IMR-90 (cell line): ENCODE measurements at regions not wholly inside any gene's neighbourhood (a gene's known extent, or its start where the extent isn't known, plus 50 kb on each side); places are given as distances from the start of the nearest gene placed in this dataset.
A peak's percentile ranks its signal among the peaks of the same experiment; 100 is the strongest.

Source experiments
- ATAC-seq: fragments of 200-7000 bp; cut with Tn5 transposase; 2 replicates; pipeline ENCODE4 v1.9.1; 2020; ENCODE audit warnings: low read depth, mild to moderate bottlenecking, moderate library complexity
- BruUV-seq: library from RNA; stranded (reverse); fragments of 400-500 nt; replicated peaks from 2 replicates; lab custom pipeline; 2021; lab: Mats Ljungman, UMichigan
- CTCF ChIA-PET: fragments of 300-600 bp; formaldehyde crosslinking; extraction: SDS; loops from one replicate; lab custom pipeline; 2021; ENCODE audit warnings: antibody characterized with exemption; lab: Yijun Ruan, JAX
- POLR2A ChIA-PET: fragments of 300-600 bp; sonication (Branson Sonifier 250); formaldehyde crosslinking; loops from one replicate; lab custom pipeline; 2022; ENCODE audit warnings: antibody characterized with exemption; ENCODE audit not compliant: unreplicated experiment; lab: Charles Lee
- DNase-seq: peaks from one replicate; pipeline ENCODE4 v3.0.0; 2013
- H2AFZ ChIP-seq: replicated peaks from 2 replicates; pipeline ENCODE3; 2013; ENCODE audit warnings: low read length, mild to moderate bottlenecking; ENCODE audit not compliant: poor library complexity
- H2AK5ac ChIP-seq: 2 replicates; pipeline ENCODE4 v1.6.1; 2013; ENCODE audit warnings: low read depth, low read length, inconsistent platforms
- H2AK9ac ChIP-seq: replicated peaks from 2 replicates; pipeline ENCODE3; 2013; ENCODE audit warnings: mild to moderate bottlenecking, low read depth, low read length, moderate library complexity; ENCODE audit not compliant: poor library complexity
- H2BK120ac ChIP-seq: 2 replicates; pipeline ENCODE4 v1.6.1; 2013; ENCODE audit warnings: low read depth, low read length, inconsistent platforms
- H2BK15ac ChIP-seq: 3 replicates; pipeline ENCODE4 v1.6.1; 2013; ENCODE audit warnings: low read depth, low read length, inconsistent platforms
- H2BK20ac ChIP-seq: 2 replicates; pipeline ENCODE4 v1.6.1; 2013; ENCODE audit warnings: low read depth, mild to moderate bottlenecking, inconsistent platforms, low read length, moderate library complexity
- H2BK5ac ChIP-seq: 2 replicates; pipeline ENCODE4 v1.6.1; 2013; ENCODE audit warnings: mild to moderate bottlenecking, low read depth, low read length, inconsistent platforms; ENCODE audit not compliant: poor library complexity, severe bottlenecking
- H3K14ac ChIP-seq: replicated peaks from 2 replicates; pipeline ENCODE4 v1.6.1; 2013; ENCODE audit warnings: low read depth, low read length, inconsistent platforms
- H3K18ac ChIP-seq: 2 replicates; pipeline ENCODE4 v1.6.1; 2013; ENCODE audit warnings: low read depth, low read length, control low read depth
- H3K23ac ChIP-seq: 2 replicates; pipeline ENCODE4 v1.6.1; 2013; ENCODE audit warnings: low read depth, low read length, inconsistent platforms
- H3K27ac ChIP-seq: 2 replicates; pipeline ENCODE4 v1.5.1; 2013; ENCODE audit warnings: mild to moderate bottlenecking, control low read depth, low read length; ENCODE audit not compliant: insufficient read depth
- H3K27me3 ChIP-seq: 2 replicates; pipeline ENCODE4 v1.6.1; 2013; ENCODE audit warnings: low read length; ENCODE audit not compliant: control insufficient read depth, insufficient read depth
- H3K36me3 ChIP-seq: 2 replicates; pipeline ENCODE4 v1.6.1; 2013; ENCODE audit warnings: low read length, mixed read lengths; ENCODE audit not compliant: control insufficient read depth, insufficient read depth
- H3K4ac ChIP-seq: 2 replicates; pipeline ENCODE4 v1.6.1; 2013; ENCODE audit warnings: low read depth, low read length, inconsistent platforms
- H3K4me1 ChIP-seq: 2 replicates; pipeline ENCODE4 v1.6.1; 2013; ENCODE audit warnings: low read length, mixed read lengths; ENCODE audit not compliant: control insufficient read depth, insufficient read depth
- H3K4me2 ChIP-seq: 2 replicates; pipeline ENCODE4 v1.6.1; 2013; ENCODE audit warnings: low read depth, mild to moderate bottlenecking, control low read depth, low read length, moderate library complexity
- H3K4me3 ChIP-seq: 2 replicates; pipeline ENCODE4 v1.5.1; 2013; ENCODE audit warnings: low read depth, mild to moderate bottlenecking, control low read depth, low read length, moderate library complexity; ENCODE audit not compliant: insufficient read depth
- H3K56ac ChIP-seq: 2 replicates; pipeline ENCODE4 v1.6.1; 2013; ENCODE audit warnings: low read length, inconsistent platforms; ENCODE audit not compliant: insufficient read depth; ENCODE audit errors: extremely low read depth
- H3K79me1 ChIP-seq, 2 experiments: 2 replicates each; pipeline ENCODE4 v1.6.1; 2013; ENCODE audit warnings: low read length in 2 of 2, inconsistent platforms in 1 of 2, low read depth in 1 of 2
- H3K9ac ChIP-seq: 2 replicates; pipeline ENCODE4 v1.6.1; 2013; ENCODE audit warnings: low read depth, low read length, control low read depth
- H3K9me1 ChIP-seq: 2 replicates; pipeline ENCODE4 v1.6.1; 2013; ENCODE audit warnings: low read length, inconsistent platforms; ENCODE audit not compliant: insufficient read depth
- H3K9me3 ChIP-seq: 2 replicates; pipeline ENCODE4 v1.6.1; 2013; ENCODE audit warnings: low read length; ENCODE audit not compliant: control insufficient read depth, insufficient read depth
- H4K20me1 ChIP-seq: 2 replicates; pipeline ENCODE4 v1.6.1; 2013; ENCODE audit warnings: low read length, inconsistent platforms; ENCODE audit not compliant: insufficient read depth
- H4K5ac ChIP-seq: 2 replicates; pipeline ENCODE4 v1.6.1; 2013; ENCODE audit warnings: mild to moderate bottlenecking, low read depth, low read length, control low read depth
- H4K8ac ChIP-seq, 2 experiments: 2 replicates each; pipeline ENCODE4 v1.6.1; 2013; ENCODE audit warnings: low read depth in 2 of 2, low read length in 2 of 2, control low read depth in 1 of 2, inconsistent platforms in 1 of 2
- H4K91ac ChIP-seq: 2 replicates; pipeline ENCODE4 v1.6.1; 2013; ENCODE audit warnings: low read depth, low read length, inconsistent platforms; ENCODE audit not compliant: insufficient read depth
- BHLHE40 ChIP-seq: fragments of 150-350 bp; IDR thresholded peaks from 2 replicates; pipeline ENCODE4 v1.6.1; 2016; ENCODE audit warnings: mild to moderate bottlenecking, low read depth, low read length
- CEBPB ChIP-seq: IDR thresholded peaks from 2 replicates; pipeline ENCODE4 v1.6.1; 2012; ENCODE audit warnings: low read depth, low read length, improper control_type of control experiment
- CHD1 ChIP-seq: IDR thresholded peaks from 2 replicates; pipeline ENCODE4 v1.6.1; 2012; ENCODE audit warnings: low read depth, low read length, improper control_type of control experiment
- ELK1 ChIP-seq: fragments of 150-350 bp; IDR thresholded peaks from 2 replicates; pipeline ENCODE4 v1.6.1; 2016; ENCODE audit warnings: low read depth, mild to moderate bottlenecking, low read length, moderate library complexity, borderline replicate concordance
- FOS ChIP-seq: fragments of 150-350 bp; IDR thresholded peaks from 2 replicates; pipeline ENCODE4 v1.6.1; 2016; ENCODE audit warnings: low read depth, low read length
- MAZ ChIP-seq: IDR thresholded peaks from 2 replicates; pipeline ENCODE4 v1.6.1; 2012; ENCODE audit warnings: low read depth, mild to moderate bottlenecking, low read length, improper control_type of control experiment, moderate library complexity, borderline replicate concordance
- NFE2L2 ChIP-seq: fragments of 150-350 bp; IDR thresholded peaks from 2 replicates; pipeline ENCODE4 v1.6.1; 2016; ENCODE audit warnings: low read depth, mild to moderate bottlenecking, low read length
- POLR2A ChIP-seq: IDR thresholded peaks from 2 replicates; pipeline ENCODE4 v1.6.1; 2012; ENCODE audit warnings: mild to moderate bottlenecking, low read depth, low read length
- RAD21 ChIP-seq: IDR thresholded peaks from 2 replicates; pipeline ENCODE4 v1.6.1; 2012; ENCODE audit warnings: low read length, improper control_type of control experiment
- RFX5 ChIP-seq: IDR thresholded peaks from 2 replicates; pipeline ENCODE4 v1.8.0; 2012; ENCODE audit warnings: low read depth, mild to moderate bottlenecking, low read length, moderate library complexity
- SMC3 ChIP-seq: fragments of 150-350 bp; IDR thresholded peaks from 2 replicates; pipeline ENCODE4 v1.6.1; 2016; ENCODE audit warnings: low read depth, mild to moderate bottlenecking, antibody characterized with exemption, low read length, moderate library complexity
- WGBS, 2 experiments: methylation state at CpG; one replicate each; pipeline versions ENCODE4 v1.1.5 to v1.1.7; 2013; ENCODE audit warnings: missing lambda C conversion rate in 2 of 2; ENCODE audit not compliant: insufficient read length in 1 of 2; ENCODE audit errors: extremely low coverage in 2 of 2; 5-methylcytosine and 5-hydroxymethylcytosine counted together
- dilution Hi-C: fragments of 300-500 bp; cut with HindIII; formaldehyde crosslinking; loops from one replicate; pipeline ENCODE4 v1.14.3; 2018; ENCODE audit warnings: low sequenced_read_pairs; ENCODE audit not compliant: unreplicated experiment
- in situ Hi-C: fragments of 300-500 bp; cut with MboI; formaldehyde crosslinking; loops from 3 replicates; pipeline ENCODE4 v1.14.3; 2019; ENCODE audit warnings: low sequenced_read_pairs, inconsistent platforms, mixed read lengths
- intact Hi-C: fragments of 100-400 bp; cut with micrococcal nuclease; formaldehyde crosslinking; loops from 2 replicates; pipeline ENCODE4 v1.10.0; 2022
- TF ChIP-seq, protein P1 (sequence below): conservative IDR thresholded peaks from 2 replicates; pipeline ENCODE4 v1.5.1; 2012; ENCODE audit warnings: mild to moderate bottlenecking, low read depth, low read length, improper control_type of control experiment

GRCh38 chr4:147198411-147199051 is 252.9 kb upstream of the TTC29 start:
- peak overlapping the region; percentile 87 for H3K14ac ChIP-seq
- H3K27ac ChIP-seq: peak overlapping the region; percentile 72; the same call in 1 of the 2 replicates
- no TSS peak for BruUV-seq
- TF ChIP-seq ELK1: no peak
- TF ChIP-seq CHD1: no peak
- TF ChIP-seq, protein P1, sequence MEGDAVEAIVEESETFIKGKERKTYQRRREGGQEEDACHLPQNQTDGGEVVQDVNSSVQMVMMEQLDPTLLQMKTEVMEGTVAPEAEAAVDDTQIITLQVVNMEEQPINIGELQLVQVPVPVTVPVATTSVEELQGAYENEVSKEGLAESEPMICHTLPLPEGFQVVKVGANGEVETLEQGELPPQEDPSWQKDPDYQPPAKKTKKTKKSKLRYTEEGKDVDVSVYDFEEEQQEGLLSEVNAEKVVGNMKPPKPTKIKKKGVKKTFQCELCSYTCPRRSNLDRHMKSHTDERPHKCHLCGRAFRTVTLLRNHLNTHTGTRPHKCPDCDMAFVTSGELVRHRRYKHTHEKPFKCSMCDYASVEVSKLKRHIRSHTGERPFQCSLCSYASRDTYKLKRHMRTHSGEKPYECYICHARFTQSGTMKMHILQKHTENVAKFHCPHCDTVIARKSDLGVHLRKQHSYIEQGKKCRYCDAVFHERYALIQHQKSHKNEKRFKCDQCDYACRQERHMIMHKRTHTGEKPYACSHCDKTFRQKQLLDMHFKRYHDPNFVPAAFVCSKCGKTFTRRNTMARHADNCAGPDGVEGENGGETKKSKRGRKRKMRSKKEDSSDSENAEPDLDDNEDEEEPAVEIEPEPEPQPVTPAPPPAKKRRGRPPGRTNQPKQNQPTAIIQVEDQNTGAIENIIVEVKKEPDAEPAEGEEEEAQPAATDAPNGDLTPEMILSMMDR: no peak
- TF ChIP-seq MAZ: no peak
- no peak for TF ChIP-seq NFE2L2
- TF ChIP-seq POLR2A: no peak
- TF ChIP-seq RFX5: no peak
- no peak for TF ChIP-seq SMC3
- TF ChIP-seq BHLHE40: no peak
- TF ChIP-seq FOS: no peak
- TF ChIP-seq CEBPB: no peak
- no peak for TF ChIP-seq RAD21
- peak overlapping the region; percentile 57; the same call in 1 of the 2 replicates for H3K9ac ChIP-seq
- ChIA-PET CTCF (interaction anchor here (1.3 kb wide), 1 partner anchor 8 kb away, joined by 4 read pairs; no protein-coding TSS in a partner anchor), POLR2A (no interaction called here)
- ATAC-seq: peak; percentile 15; the same call in 1 of the 2 replicates
- dilution Hi-C loops (no loop called here), in situ Hi-C loops (no loop called here), intact Hi-C loops (no loop called here)
- H4K8ac ChIP-seq: peak overlapping the region; percentile 49 to 88
- peak overlapping the region; percentile 62 for H2BK5ac ChIP-seq
- peak overlapping the region; percentile 26; the same call in 1 of the 2 replicates for H2AK5ac ChIP-seq
- peak overlapping the region; percentile 92 for H4K91ac ChIP-seq
- no peaks in the 10 kb centered on the region for H4K20me1 ChIP-seq
- peak overlapping the region; percentile 80 for H2BK15ac ChIP-seq
- no peaks in the 10 kb centered on the region for H3K27me3 ChIP-seq
- WGBS, 2 experiments: 0% methylated on average over 2 of the region's 4 CpGs; no CpG with 5 or more reads in 1 of the 2 experiments
- H3K36me3 ChIP-seq: no peaks in the 10 kb centered on the region
- peak overlapping the region; percentile 91 for H3K23ac ChIP-seq
- H3K79me1 ChIP-seq: no peaks in the 10 kb centered on the region
- peak overlapping the region; percentile 67; the same call in 1 of the 2 replicates for H3K4me2 ChIP-seq
- peak; percentile 41 for DNase-seq
- no peak overlapping the region for H3K56ac ChIP-seq
- peak overlapping the region; percentile 98 for H2BK20ac ChIP-seq
- H2AFZ ChIP-seq: no peak overlapping the region
- H2BK120ac ChIP-seq: peak overlapping the region; percentile 98
- peak overlapping the region; percentile 100 for H3K18ac ChIP-seq
- H3K9me3 ChIP-seq: no peaks in the 10 kb centered on the region
- peaks cover 13% of the 10 kb centered on the region for H3K4me1 ChIP-seq
- no peak overlapping the region for H2AK9ac ChIP-seq
- peak overlapping the region; percentile 93 for H3K4ac ChIP-seq
- H4K5ac ChIP-seq: peak overlapping the region; percentile 99
- H3K9me1 ChIP-seq: peaks cover 3% of the 10 kb centered on the region
- no peak overlapping the region for H3K4me3 ChIP-seq
